Subcutaneous abdominal adipose tissue (tissue), 5 donors: ENCODE measurements at regions not wholly inside any gene's neighbourhood (a gene's known extent, or its start where the extent isn't known, plus 50 kb on each side); places are given as distances from the start of the nearest gene placed in this dataset.

Source experiments
- H3K27ac ChIP-seq: one replicate; pipeline ENCODE4 v1.7.0; 2013; ENCODE audit warnings: low read depth, mild to moderate bottlenecking, inconsistent platforms, low read length, moderate library complexity
- H3K27me3 ChIP-seq, 5 donors: one replicate each; pipeline ENCODE4 v1.7.0; 2013; ENCODE audit warnings: low read length in 5 of 5, inconsistent platforms in 1 of 5; ENCODE audit not compliant: control insufficient read depth in 5 of 5, insufficient read depth in 4 of 5
- H3K36me3 ChIP-seq, 5 donors: one replicate each; pipeline ENCODE4 v1.7.0; 2013; ENCODE audit warnings: low read length in 5 of 5; ENCODE audit not compliant: control insufficient read depth in 5 of 5, insufficient read depth in 5 of 5
- H3K4me1 ChIP-seq, 5 donors: one replicate each; pipeline ENCODE4 v1.7.0; 2013; ENCODE audit warnings: low read length in 5 of 5, mild to moderate bottlenecking in 3 of 5, moderate library complexity in 1 of 5; ENCODE audit not compliant: control insufficient read depth in 5 of 5, insufficient read depth in 5 of 5
- H3K4me3 ChIP-seq, 5 donors: one replicate each; pipeline ENCODE4 v1.7.0; 2013; ENCODE audit warnings: low read length in 5 of 5, low read depth in 1 of 5
- H3K9ac ChIP-seq, 5 donors: one replicate each; pipeline ENCODE4 v1.7.0; 2013; ENCODE audit warnings: low read length in 5 of 5, mild to moderate bottlenecking in 4 of 5, moderate library complexity in 3 of 5
- H3K9me3 ChIP-seq, 5 donors: one replicate each; pipeline ENCODE4 v1.7.0; 2013; ENCODE audit warnings: low read length in 5 of 5; ENCODE audit not compliant: control insufficient read depth in 5 of 5
- donor health status: healthy.
- donor health status: healthy.
- donor health status: healthy.
- donor health status: healthy.
- donor health status: healthy.

DNA sequence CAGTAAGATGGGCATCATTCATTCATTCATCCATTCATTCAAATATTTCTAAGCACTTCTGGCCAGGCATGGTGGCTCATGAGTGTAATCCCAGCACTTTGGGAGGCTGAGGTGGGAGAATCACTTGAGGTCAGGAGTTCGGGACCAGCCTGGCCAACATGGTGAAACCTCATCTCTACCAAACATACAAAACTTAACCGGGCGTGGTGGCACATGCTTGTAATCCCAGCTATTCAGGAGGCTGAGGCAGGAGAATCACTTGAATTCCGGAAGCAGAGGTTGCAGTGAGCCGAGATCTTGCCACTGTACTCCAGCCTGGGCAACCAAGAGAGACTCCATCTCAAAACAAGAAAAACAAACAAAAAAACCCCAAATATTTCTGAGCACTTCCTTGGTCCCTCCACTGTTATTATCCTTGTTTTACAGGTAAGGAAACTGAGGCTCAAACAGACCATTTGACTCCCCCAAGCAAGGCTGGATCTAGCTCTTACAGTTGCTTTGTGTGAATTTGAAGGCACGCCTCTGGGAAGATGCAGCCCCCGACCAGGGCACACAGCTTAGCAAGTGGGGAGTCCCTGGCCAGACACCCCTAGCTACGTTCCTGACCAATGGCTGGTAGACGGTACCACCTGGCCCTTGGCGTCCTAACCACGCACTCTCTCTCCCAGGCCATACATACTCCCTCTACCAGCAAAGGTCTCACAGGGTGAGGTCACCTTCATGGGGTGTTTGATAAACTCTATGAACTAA, 50.6 kb upstream of the ODC1 start:
- Histone ChIP-seq H3K36me3 (no peaks in the 10 kb centered on the region), H3K4me3 (no peak overlapping the region), H3K9me3 (no peaks in the 10 kb centered on the region), H3K27ac (no peak overlapping the region), H3K27me3 (peaks cover 4 to 30% (median 19%) of the 10 kb centered on the region in 5 donors), H3K9ac (no peak overlapping the region), H3K4me1 (peaks cover 0 to 7% (median 0%) of the 10 kb centered on the region in 5 donors)
